H1 (cell line): ENCODE measurements at regions not wholly inside any gene's neighbourhood (a gene's known extent, or its start where the extent isn't known, plus 50 kb on each side); places are given as distances from the start of the nearest gene placed in this dataset.

Source experiments
- CHD7 ChIP-seq: fragments of 300-600 bp; sonication (generic); IDR thresholded peaks from 2 replicates; pipeline ENCODE4 v1.7.1; 2012; ENCODE audit warnings: low read length, moderate library complexity, mild to moderate bottlenecking, inconsistent platforms; ENCODE audit not compliant: insufficient replicate concordance
- HDAC2 ChIP-seq, 2 experiments: fragments of 300-600 bp in 1 of 2; sonication (generic) in 1 of 2; IDR thresholded peaks; 2 replicates each; pipeline ENCODE4 v1.6.1; 2011 to 2012; ENCODE audit warnings: low read depth in 2 of 2, low read length in 2 of 2, mild to moderate bottlenecking in 2 of 2, moderate library complexity in 2 of 2, borderline replicate concordance in 1 of 2, inconsistent platforms in 1 of 2
- RAD21 ChIP-seq, 2 experiments: IDR thresholded peaks in 1 of 2; conservative IDR thresholded peaks in 1 of 2; 2 replicates each; pipeline ENCODE4 v1.6.1; 2011; ENCODE audit warnings: low read depth in 2 of 2, low read length in 2 of 2, improper control_type of control experiment in 1 of 2, inconsistent platforms in 1 of 2, mild to moderate bottlenecking in 1 of 2, moderate library complexity in 1 of 2

DNA sequence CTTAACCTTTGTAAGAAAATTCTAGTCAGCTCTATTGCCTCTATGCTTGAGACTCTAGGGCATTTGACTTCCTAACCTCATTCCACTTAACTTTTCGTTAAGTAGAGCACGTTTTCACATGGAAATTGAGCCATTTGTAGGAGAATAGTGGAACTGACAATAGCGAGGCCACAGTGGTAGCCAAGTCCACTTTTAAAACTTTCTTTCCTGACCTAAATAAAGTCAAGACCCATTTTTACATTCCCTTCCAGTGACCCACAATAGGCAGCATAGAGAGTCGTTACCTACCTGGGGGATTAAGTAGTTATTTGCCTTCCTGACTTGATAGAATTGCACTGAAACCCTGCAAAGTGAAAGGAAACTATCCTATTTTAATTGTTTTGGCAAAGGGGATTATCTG lies 386.0 kb upstream of the NECTIN3 start (continued):
- TF ChIP-seq CHD7 (peak; percentile 70), RAD21 (IDR thresholded peaks at IDR 0.05 in 1 of 2, conservative IDR thresholded peaks at IDR 0.05 in 1 of 2; ENCODE audit: low read depth in 2 of 2, low read length in 2 of 2) (0 out of 4 replicates have a peak, but pooled peaks of 1 of the 2 experiments have one; percentile 4), HDAC2 (IDR thresholded peaks at IDR 0.05; ENCODE audit: borderline replicate concordance in 1 of 2, low read depth in 2 of 2, low read length in 2 of 2) (peak in 1 of 2 experiments; percentile 65; a peak in 1 of 4 replicates)
